ENCODE measurements at regions not wholly inside any gene's neighbourhood (a gene's known extent, or its start where the extent isn't known, plus 50 kb on each side); places are given as distances from the start of the nearest gene placed in this dataset.
"Not testable (repeated sequence)": the region's sequence is repeated elsewhere in the genome, so short reads cannot be mapped to it uniquely, and the experiment has no call there.

GRCh38 chr5:8557728-8558127 is 688.8 kb downstream of the MTRR start:
- DNase-seq (ENCODE audit: low read depth, low spot score), result no peak

GRCh38 chr5:8560776-8561175 is 691.8 kb downstream of the MTRR start:
- DNase-seq (ENCODE audit: low read depth, low spot score), result no peak

GRCh38 chr5:8561224-8561840 is 692.4 kb downstream of the MTRR start:
- no peak for DNase-seq (ENCODE audit: low read depth, low spot score)

GRCh38 chr5:8561854-8562253 is 692.9 kb downstream of the MTRR start:
- DNase-seq (ENCODE audit: low read depth, low spot score), result no peak

- not testable (repeated sequence) for DNase-seq (ENCODE audit: low read depth, low spot score)
These were observed 694.6 kb downstream of the MTRR start for GRCh38 chr5:8563540-8563939.

GRCh38 chr5:8568858-8569257 is 699.9 kb downstream of the MTRR start:
- DNase-seq (ENCODE audit: low read depth, low spot score), result no peak

- DNase-seq (ENCODE audit: low read depth, low spot score), result no peak
These were observed 701.6 kb downstream of the MTRR start for GRCh38 chr5:8570528-8570927.

- DNase-seq (ENCODE audit: low read depth, low spot score), result no peak
These were observed 707.2 kb downstream of the MTRR start for GRCh38 chr5:8576178-8576577.

- no peak for DNase-seq (ENCODE audit: low read depth, low spot score)
These were observed 708.8 kb downstream of the MTRR start for GRCh38 chr5:8577792-8578191.

GRCh38 chr5:8580298-8580697 is 711.4 kb downstream of the MTRR start:
- DNase-seq (ENCODE audit: low read depth, low spot score), result no peak

GRCh38 chr5:8581047-8581446 is 712.1 kb downstream of the MTRR start:
- no peak for DNase-seq (ENCODE audit: low read depth, low spot score)

- no peak for DNase-seq (ENCODE audit: low read depth, low spot score)
These were observed 716.5 kb downstream of the MTRR start for GRCh38 chr5:8585230-8586018.

- no peak for DNase-seq (ENCODE audit: low read depth, low spot score)
These were observed 722.0 kb downstream of the MTRR start for GRCh38 chr5:8590959-8591358.

GRCh38 chr5:8598356-8598755 is 729.4 kb downstream of the MTRR start:
- no peak for DNase-seq (ENCODE audit: low read depth, low spot score)

GRCh38 chr5:8598996-8599395 is 730.0 kb downstream of the MTRR start:
- no peak for DNase-seq (ENCODE audit: low read depth, low spot score)

GRCh38 chr5:8600843-8601242 is 731.9 kb downstream of the MTRR start:
- DNase-seq (ENCODE audit: low read depth, low spot score), result no peak

GRCh38 chr5:8601831-8602354 is 732.9 kb downstream of the MTRR start:
- no peak for DNase-seq (ENCODE audit: low read depth, low spot score)

- no peak for DNase-seq (ENCODE audit: low read depth, low spot score)
These were observed 737.3 kb downstream of the MTRR start for GRCh38 chr5:8606231-8606630.

- no peak for DNase-seq (ENCODE audit: low read depth, low spot score)
These were observed 742.1 kb downstream of the MTRR start for GRCh38 chr5:8611067-8611466.

- DNase-seq (ENCODE audit: low read depth, low spot score), result no peak
These were observed 744.2 kb downstream of the MTRR start for GRCh38 chr5:8613078-8613685.

- no peak for DNase-seq (ENCODE audit: low read depth, low spot score)
These were observed 746.4 kb downstream of the MTRR start for GRCh38 chr5:8615142-8615858.

- DNase-seq (ENCODE audit: low read depth, low spot score), result no peak
These were observed 759.6 kb downstream of the MTRR start for GRCh38 chr5:8628521-8628920.

Data from ELF-1 (cell line).